ENCODE measurements at regions not wholly inside any gene's neighbourhood (a gene's known extent, or its start where the extent isn't known, plus 50 kb on each side); places are given as distances from the start of the nearest gene placed in this dataset.

DNA sequence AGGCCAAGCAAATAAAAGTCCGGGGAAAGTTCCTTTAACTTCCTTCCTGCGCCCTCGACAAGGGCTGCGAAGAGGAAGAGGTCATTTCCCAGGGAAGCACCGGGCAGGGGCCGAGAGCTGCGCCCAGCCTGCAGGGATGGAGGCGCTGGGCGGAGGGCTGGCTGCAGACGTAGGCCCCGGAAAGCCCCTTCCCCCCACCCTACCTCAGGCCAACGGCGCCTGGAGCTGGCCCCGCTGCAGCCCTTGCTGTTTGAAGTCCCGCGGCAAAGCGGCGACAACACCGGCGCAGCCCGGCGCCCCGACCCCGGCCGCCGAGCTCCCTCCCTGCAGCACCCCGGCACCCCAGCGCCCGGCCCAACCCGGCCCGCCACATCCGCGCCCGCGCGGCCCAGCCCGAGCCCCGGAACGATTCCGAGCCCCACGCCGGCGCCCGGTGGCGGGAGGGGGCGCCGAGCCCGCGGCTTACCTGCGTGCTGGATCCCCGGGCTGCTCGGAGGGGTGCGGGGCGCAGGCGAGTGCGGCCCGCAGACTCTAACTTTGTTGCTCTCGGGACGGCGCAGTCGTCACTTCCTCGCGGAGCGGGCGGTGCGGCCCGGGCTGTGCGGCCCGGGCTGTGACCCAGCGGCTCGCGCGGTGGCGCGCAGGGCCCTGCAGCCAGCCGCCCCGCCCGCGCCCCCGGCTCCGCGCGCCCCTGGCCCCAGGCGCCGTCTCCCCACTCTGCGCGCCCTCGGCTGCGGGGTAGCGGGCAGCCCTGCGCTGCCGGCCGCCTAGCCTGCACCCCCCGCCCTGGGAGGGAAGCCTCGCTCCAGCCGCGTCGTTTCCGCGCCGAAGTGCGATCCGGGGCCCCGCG lies 64.8 kb upstream of the PTGR2 start:
- ATAC-seq (replicated peaks) (peak; percentile 64), DNase-seq (peak; percentile 44 to 57 (median 49))
- H3K36me3 Mint-ChIP-seq (ENCODE audit: insufficient read depth): peaks cover 23% of the 10 kb centered on the region
- H3K27ac Mint-ChIP-seq: peak overlapping the region; percentile 94 to 98
- H3K4me1 Mint-ChIP-seq (ENCODE audit: low read depth in 2 of 2): peaks cover 53 to 57% of the 10 kb centered on the region in 2 donors
- no peaks in the 10 kb centered on the region for H3K27me3 Mint-ChIP-seq
- H3K4me3 Mint-ChIP-seq: peak overlapping the region; percentile 80 to 96
- H3K9me3 Mint-ChIP-seq: no peaks in the 10 kb centered on the region

DNA sequence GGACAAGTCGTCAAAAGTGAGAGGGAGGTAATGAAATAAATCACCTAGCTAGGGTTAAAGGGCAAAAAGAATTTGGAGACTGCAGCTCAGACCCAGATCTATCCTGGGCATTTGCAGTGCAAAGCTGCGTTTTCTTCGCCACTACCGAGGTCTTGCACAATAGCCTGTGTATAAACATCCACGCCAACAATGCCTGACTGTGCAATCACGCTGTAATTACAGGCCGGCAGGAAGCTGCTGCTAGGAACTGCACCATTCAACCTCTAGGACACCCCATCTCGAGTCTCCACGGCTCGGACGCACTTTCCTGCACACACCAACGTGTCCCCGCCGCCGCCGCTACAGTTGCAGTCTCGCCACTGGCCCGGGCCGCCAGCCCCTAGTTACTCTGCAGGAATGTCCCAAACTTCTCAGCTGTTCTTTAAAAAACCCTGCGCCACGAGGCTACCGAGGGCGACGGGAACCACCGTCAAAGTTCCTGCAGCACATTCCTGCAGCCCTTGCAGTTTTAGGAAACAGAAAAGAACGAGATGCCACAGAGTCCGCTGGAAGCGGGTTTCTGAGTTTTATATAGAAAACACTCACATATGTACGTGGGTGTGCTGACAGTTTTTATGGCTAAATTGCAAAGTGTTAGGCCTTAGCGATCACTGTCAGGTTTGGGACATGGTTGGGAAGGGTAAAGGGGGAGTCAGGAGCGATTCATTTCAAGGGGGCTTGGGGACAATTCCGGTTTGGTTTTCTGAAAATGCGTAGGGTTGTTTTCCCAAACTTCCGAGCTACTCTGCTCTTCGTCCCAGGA lies 65.6 kb upstream of the PTGR2 start:
- H3K36me3 Mint-ChIP-seq (ENCODE audit: insufficient read depth): peaks cover 23% of the 10 kb centered on the region
- H3K27ac Mint-ChIP-seq: peak overlapping the region; percentile 87 to 93
- DNase-seq: peak; percentile 59 to 61 (median 59)
- H3K27me3 Mint-ChIP-seq: no peaks in the 10 kb centered on the region
- peak overlapping the region; percentile 80 to 96 for H3K4me3 Mint-ChIP-seq
- H3K9me3 Mint-ChIP-seq: no peaks in the 10 kb centered on the region
- peaks cover 53 to 57% of the 10 kb centered on the region in 2 donors for H3K4me1 Mint-ChIP-seq (ENCODE audit: low read depth in 2 of 2)
- peak; percentile 71 for ATAC-seq (replicated peaks)

DNA sequence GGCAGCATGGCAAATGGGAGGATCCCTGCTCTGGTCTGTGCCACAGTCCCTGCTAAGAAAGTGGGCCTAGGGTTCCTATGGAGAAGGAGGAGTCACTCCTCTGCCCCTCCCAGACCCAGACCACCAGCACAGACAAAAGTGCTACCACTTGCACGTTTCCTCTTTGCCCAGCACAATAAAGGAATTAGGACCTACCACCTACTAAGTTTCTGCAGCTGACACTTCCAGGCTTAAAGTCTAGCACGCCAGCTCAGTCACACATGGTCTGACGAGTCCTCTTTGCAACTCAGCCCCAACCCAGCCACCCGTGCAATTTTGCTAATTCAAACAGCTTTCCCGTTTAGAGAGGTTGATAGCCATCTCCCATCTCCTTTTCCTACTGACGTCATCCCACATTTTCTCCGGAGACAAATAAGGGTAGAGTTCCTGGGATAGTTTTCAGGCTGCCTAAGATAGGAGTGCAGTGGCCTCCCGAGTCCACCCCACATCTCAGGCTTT lies 66.2 kb upstream of the PTGR2 start:
- no peaks in the 10 kb centered on the region for H3K27me3 Mint-ChIP-seq
- peak in 1 of 3 experiments; percentile 15 for DNase-seq
- H3K36me3 Mint-ChIP-seq (ENCODE audit: insufficient read depth): peaks cover 23% of the 10 kb centered on the region
- peaks cover 56 to 64% of the 10 kb centered on the region in 2 donors for H3K4me1 Mint-ChIP-seq (ENCODE audit: low read depth in 2 of 2)
- no peaks in the 10 kb centered on the region for H3K9me3 Mint-ChIP-seq
- ATAC-seq (replicated peaks): peak; percentile 18
- peak overlapping the region; percentile 87 to 93 for H3K27ac Mint-ChIP-seq
- H3K4me3 Mint-ChIP-seq: peak overlapping the region; percentile 80 to 96

DNA sequence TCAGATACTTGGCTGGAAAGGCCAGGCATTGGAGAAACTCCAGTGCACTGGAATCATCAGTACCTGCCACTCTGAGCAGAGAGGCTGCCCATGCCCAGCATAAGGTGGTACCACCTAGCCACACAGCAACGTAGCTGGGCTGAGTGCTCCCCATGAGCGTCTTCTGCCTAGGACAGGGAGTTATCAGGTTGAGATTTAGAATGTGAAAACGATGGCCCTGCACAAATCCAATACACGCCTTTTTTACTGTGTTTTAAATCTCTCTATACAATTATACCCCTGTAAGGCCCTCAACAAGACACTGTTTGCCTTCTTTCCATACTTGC lies 66.7 kb upstream of the PTGR2 start:
- no peaks in the 10 kb centered on the region for H3K27me3 Mint-ChIP-seq
- H3K4me1 Mint-ChIP-seq (ENCODE audit: low read depth in 2 of 2): peaks cover 60 to 67% of the 10 kb centered on the region in 2 donors
- H3K9me3 Mint-ChIP-seq: no peaks in the 10 kb centered on the region
- peak overlapping the region; percentile 87 to 93 for H3K27ac Mint-ChIP-seq
- DNase-seq (no peak), ATAC-seq (replicated peaks) (no peak)
- peaks cover 27% of the 10 kb centered on the region for H3K36me3 Mint-ChIP-seq (ENCODE audit: insufficient read depth)
- peak overlapping the region; percentile 80 to 96 for H3K4me3 Mint-ChIP-seq

DNA sequence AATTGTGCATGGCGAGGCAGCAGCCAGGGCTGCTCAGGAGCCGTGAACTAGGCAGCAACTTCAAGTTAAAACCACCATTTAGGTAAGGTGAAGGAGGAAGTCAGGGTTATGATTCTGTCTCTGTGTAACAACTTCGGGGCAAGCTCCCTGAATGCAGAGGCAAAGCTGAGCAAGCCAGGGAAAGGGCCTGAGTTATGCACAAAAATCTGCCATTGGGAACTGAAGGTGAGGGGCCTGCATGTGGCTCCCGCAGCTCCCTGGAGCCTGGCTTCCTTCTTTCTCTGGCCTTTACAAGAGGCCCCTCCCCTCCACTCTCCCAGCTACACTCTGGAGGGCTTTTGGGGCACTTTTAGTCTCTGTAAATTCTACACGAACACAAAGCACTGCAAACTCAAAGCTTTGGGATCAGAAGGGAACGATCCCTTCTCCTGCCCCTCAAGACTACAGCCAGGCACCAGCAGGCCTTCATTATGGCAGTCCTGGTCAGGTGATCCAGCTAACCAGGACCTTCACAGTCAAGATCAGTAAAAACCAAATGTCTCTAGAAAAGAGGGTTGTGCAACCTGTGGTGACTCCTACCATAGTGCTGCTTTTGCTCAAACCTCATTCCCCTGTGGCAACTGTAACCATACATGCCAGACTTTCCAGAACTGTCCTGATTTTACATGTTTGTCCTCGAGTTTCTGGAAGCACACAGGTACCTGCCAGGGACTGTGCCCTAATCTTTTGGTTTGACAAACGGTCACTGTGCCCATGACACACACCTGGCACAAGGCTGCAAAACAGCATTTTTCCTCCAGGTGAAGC lies 67.2 kb upstream of the PTGR2 start:
- no peak for ATAC-seq (replicated peaks)
- Mint-ChIP-seq H3K4me1 (ENCODE audit: low read depth in 2 of 2) (peaks cover 60 to 67% of the 10 kb centered on the region in 2 donors), H3K27me3 (no peaks in the 10 kb centered on the region), H3K4me3 (peak overlapping the region; percentile 80 to 96), H3K27ac (peak overlapping the region; percentile 87 to 93), H3K36me3 (ENCODE audit: insufficient read depth) (peaks cover 28% of the 10 kb centered on the region), H3K9me3 (no peaks in the 10 kb centered on the region)
- DNase-seq: no peak

DNA sequence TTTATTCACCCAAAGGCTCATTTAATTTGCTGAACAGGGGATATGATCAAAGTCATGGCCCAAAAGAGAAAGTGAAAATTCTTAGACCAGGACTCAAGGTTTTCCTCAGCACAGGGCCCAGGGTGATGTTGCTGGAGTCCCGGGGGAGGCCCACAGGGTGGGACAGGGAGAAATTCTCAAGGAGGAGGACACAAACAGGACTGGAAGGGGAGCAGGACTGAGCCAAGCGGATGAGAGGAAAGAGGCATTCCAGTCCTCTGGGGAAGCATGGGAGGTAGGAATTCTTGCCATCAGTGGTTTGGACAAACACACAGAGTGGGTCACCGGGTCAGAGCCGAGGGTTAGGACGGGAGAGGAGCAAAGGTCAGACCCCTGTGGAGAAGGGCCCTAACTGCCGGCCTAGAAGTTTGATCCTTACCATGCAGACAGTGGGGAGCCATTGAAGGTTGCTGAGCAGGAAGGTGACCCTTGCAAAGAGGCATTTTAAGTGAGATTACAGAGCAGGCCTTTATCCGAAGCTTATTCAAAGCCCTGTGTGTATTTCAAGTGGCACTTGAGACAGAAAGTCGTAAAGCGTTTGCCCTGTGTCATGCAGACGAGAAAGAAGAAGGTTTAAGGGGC lies 68.4 kb upstream of the PTGR2 start:
- H3K9me3 Mint-ChIP-seq: no peaks in the 10 kb centered on the region
- peaks cover 31% of the 10 kb centered on the region for H3K36me3 Mint-ChIP-seq (ENCODE audit: insufficient read depth)
- no peak for ATAC-seq (replicated peaks)
- H3K4me3 Mint-ChIP-seq: peak overlapping the region; percentile 74 to 80
- H3K4me1 Mint-ChIP-seq (ENCODE audit: low read depth in 2 of 2): peaks cover 59 to 61% of the 10 kb centered on the region in 2 donors
- DNase-seq: no peak
- H3K27ac Mint-ChIP-seq: peak overlapping the region; percentile 87 to 93
- H3K27me3 Mint-ChIP-seq: no peaks in the 10 kb centered on the region

DNA sequence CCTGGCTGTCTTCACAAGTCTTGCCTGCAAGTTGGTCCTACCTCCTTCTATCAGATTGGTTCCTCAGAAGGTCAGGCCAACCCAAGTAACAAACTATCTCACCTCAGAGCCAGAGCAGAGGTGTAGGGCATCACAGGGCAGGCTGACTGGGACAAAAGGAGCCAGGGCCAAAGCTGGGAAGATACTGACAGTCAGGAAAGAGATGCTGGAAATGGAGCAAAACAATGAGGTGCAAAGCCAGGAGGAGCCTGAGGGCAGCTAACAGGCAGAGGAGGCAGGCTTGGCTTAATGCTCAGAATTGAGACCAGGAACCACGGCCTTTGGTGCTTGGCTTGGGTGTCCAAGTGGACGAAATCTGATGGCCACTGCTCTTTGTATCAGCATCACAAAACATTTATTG lies 68.4 kb upstream of the PNMA1 start:
- Mint-ChIP-seq H3K27me3 (no peaks in the 10 kb centered on the region), H3K27ac (peak overlapping the region; percentile 87 to 93), H3K36me3 (ENCODE audit: insufficient read depth) (peaks cover 27% of the 10 kb centered on the region), H3K9me3 (no peaks in the 10 kb centered on the region), H3K4me3 (peak overlapping the region; percentile 74 to 80), H3K4me1 (ENCODE audit: low read depth in 2 of 2) (peaks cover 58% of the 10 kb centered on the region in 2 donors)
- ATAC-seq (replicated peaks) (no peak), DNase-seq (no peak)

DNA sequence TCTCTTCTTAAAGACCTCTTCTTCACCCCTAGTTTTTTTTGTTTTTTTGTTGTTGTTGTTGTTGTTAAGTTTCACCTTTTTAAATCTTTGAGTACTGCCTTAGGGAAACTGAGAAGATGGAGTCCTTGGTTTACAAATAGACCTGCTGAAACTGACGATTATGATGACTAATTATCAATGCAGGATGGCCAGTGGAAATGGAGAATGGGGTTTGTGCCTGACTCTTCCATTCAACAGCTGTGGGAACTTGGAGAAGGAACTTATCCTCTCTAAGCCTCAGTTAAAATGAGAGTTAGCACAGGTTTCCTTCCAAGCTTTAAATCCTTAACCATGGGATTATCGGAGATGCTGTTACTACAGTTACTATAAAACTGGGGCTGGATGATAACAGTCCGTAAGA lies 66.7 kb upstream of the PNMA1 start:
- peak overlapping the region in 1 of 2 donors; percentile 12 for H3K27ac Mint-ChIP-seq
- H3K9me3 Mint-ChIP-seq: no peaks in the 10 kb centered on the region
- H3K4me1 Mint-ChIP-seq (ENCODE audit: low read depth in 2 of 2): peaks cover 58 to 59% of the 10 kb centered on the region in 2 donors
- DNase-seq: no peak
- no peak overlapping the region for H3K4me3 Mint-ChIP-seq
- peaks cover 12% of the 10 kb centered on the region for H3K36me3 Mint-ChIP-seq (ENCODE audit: insufficient read depth)
- no peak for ATAC-seq (replicated peaks)
- H3K27me3 Mint-ChIP-seq: no peaks in the 10 kb centered on the region

DNA sequence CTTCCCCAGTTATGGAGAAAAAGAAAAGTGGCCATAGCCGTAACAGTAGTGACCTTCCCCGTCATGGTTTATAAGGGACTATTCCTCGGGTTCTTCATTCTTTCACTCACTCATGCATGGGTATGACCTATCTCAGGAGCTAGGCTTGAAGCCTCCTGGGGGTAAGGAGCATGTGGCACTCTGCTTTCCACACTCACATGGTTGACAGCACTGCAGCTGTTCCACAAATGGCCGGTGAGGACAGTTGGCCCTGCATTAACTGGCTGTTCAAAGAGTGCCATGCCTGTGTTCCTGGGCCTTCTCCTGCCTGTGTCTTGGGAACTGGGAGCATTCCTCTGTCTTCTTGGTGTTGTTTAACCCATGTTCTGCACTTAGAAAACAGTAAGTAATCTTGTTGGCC lies 66.2 kb upstream of the PNMA1 start:
- H3K36me3 Mint-ChIP-seq (ENCODE audit: insufficient read depth): peaks cover 7% of the 10 kb centered on the region
- no peak overlapping the region for H3K4me3 Mint-ChIP-seq
- no peak for ATAC-seq (replicated peaks)
- no peaks in the 10 kb centered on the region for H3K9me3 Mint-ChIP-seq
- DNase-seq: no peak
- H3K27me3 Mint-ChIP-seq: no peaks in the 10 kb centered on the region
- peaks cover 53 to 57% of the 10 kb centered on the region in 2 donors for H3K4me1 Mint-ChIP-seq (ENCODE audit: low read depth in 2 of 2)
- H3K27ac Mint-ChIP-seq: peak overlapping the region in 1 of 2 donors; percentile 12

DNA sequence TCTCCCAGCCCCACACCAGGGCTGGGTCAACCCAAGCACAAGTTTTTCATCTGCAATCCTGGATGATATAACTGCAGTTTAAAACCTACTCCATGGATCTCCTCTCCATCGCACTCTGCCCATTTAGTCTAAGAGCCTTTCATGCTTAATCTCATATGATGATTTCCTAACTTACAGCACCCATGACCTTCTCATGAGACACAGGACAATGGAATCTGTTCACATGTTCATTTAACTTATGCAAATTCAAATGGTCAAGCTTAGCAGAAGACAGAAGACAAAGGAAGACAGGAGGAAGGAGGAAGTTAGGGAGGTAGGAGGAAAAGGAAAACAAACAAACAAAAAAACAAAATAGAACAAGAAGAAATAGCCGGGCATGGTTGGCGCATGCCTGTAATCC lies 64.6 kb upstream of the PNMA1 start:
- Mint-ChIP-seq H3K9me3 (no peaks in the 10 kb centered on the region), H3K27ac (peak overlapping the region in 1 of 2 donors; percentile 8)

DNA sequence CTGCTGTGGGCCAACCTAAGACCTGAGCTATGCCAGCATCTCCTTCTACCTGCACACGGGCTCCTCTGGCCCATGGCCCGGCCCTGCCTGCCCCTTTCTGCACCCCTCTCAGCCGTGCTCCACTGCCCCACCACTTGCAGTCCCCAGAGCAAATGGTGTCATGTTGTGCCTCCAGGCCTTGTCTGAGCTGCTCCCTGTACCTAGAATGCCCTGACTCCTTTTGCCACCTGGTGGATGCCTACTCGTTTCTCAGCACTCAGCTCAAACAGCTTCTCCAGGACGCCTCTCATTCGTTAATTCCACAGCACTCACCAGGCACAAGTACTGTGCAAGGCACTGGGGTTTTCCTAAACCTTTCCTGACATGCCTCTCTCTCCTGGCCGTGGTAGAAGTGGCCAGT lies 63.2 kb upstream of the PNMA1 start:
- peaks cover 39 to 53% of the 10 kb centered on the region in 2 donors for H3K4me1 Mint-ChIP-seq (ENCODE audit: low read depth in 2 of 2)
- ATAC-seq (replicated peaks) (peak; percentile 44), DNase-seq (no peak)
- H3K9me3 Mint-ChIP-seq: no peaks in the 10 kb centered on the region
- H3K27me3 Mint-ChIP-seq: no peaks in the 10 kb centered on the region
- peaks cover 10% of the 10 kb centered on the region for H3K36me3 Mint-ChIP-seq (ENCODE audit: insufficient read depth)
- peak overlapping the region; percentile 4 to 12 for H3K4me3 Mint-ChIP-seq
- peak overlapping the region in 1 of 2 donors; percentile 68 for H3K27ac Mint-ChIP-seq

More for the DNA sequence above, 64.6 kb upstream of the PNMA1 start:
- Mint-ChIP-seq H3K4me3 (no peak overlapping the region), H3K36me3 (ENCODE audit: insufficient read depth) (peaks cover 10% of the 10 kb centered on the region), H3K27me3 (no peaks in the 10 kb centered on the region), H3K4me1 (ENCODE audit: low read depth in 2 of 2) (peaks cover 46 to 55% of the 10 kb centered on the region in 2 donors)
- no peak for ATAC-seq (replicated peaks)
- no peak for DNase-seq

DNA sequence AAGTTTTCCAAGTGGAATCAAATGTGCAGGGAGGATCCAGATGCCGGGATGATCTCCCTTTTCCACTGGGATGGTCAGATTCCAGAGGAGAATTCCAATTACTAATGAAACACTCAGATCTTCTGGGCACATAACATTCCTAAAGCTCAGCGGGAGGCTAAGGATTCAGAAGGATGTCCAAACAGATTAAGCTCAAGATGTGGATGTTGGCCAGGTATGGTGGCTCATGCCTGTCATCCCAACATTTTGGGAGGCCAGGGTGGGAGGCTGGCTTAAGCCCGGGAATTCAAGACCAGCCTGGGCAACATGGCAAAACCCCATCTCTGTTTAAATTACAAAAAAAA lies 62.0 kb upstream of the PNMA1 start:
- DNase-seq (no peak), ATAC-seq (replicated peaks) (no peak)
- Mint-ChIP-seq H3K27me3 (no peaks in the 10 kb centered on the region), H3K36me3 (ENCODE audit: insufficient read depth) (peaks cover 20% of the 10 kb centered on the region), H3K4me3 (no peak overlapping the region), H3K4me1 (ENCODE audit: low read depth in 2 of 2) (peaks cover 52 to 64% of the 10 kb centered on the region in 2 donors), H3K27ac (no peak overlapping the region), H3K9me3 (no peaks in the 10 kb centered on the region)
